ENCODE measurements at regions not wholly inside any gene's neighbourhood (a gene's known extent, or its start where the extent isn't known, plus 50 kb on each side); places are given as distances from the start of the nearest gene placed in this dataset.

- in situ Hi-C loops (cut with HindIII; ENCODE audit: extremely low pct_ligation_motif_present, low pct_unique_long_range_greater_than_20kb) (no loop called here), intact Hi-C loops (cut with micrococcal nuclease; ENCODE audit: unreplicated experiment) (no loop called here)
- ATAC-seq (no peak), DNase-seq (ENCODE audit: low spot score) (no peak), FAIRE-seq (no peak)
- Histone ChIP-seq H3K9ac (ENCODE audit: insufficient read depth, low read depth, low read length) (no peak overlapping the region), H3K9me3 (ENCODE audit: low read length) (no peaks in the 10 kb centered on the region), H2AFZ (ENCODE audit: low read length) (no peak overlapping the region), H3K4me3 (replicated peaks in 1 of 3; ENCODE audit: insufficient read depth in 1 of 3, low read depth in 2 of 3, low read length in 3 of 3) (no peak overlapping the region), H3K36me3 (replicated peaks in 1 of 2; ENCODE audit: control insufficient read depth in 1 of 2, insufficient read depth in 2 of 2, low read length in 2 of 2) (no peaks in the 10 kb centered on the region), H3K27ac (ENCODE audit: extremely low read length, insufficient read depth, low read length) (no peak overlapping the region), H4K20me1 (ENCODE audit: insufficient read depth, low read length) (no peaks in the 10 kb centered on the region), H3K4me1 (ENCODE audit: insufficient read depth, low read length) (no peaks in the 10 kb centered on the region), H3K27me3 (ENCODE audit: control insufficient read depth in 1 of 2, insufficient read depth in 2 of 2, low read length in 2 of 2) (no peaks in the 10 kb centered on the region), H3K79me2 (ENCODE audit: insufficient read depth, low read length) (no peaks in the 10 kb centered on the region), H3K4me2 (ENCODE audit: low read depth, low read length) (no peak overlapping the region)
- BruUV-seq (replicated peaks), result no TSS peak
- POLR2A ChIA-PET, result no interaction called here
- WGBS (ENCODE audit: low lambda C conversion rate), result 44% methylated on average over 1 of the region's 1 CpG
- CTCF ChIA-PET (ENCODE audit: low intra/inter-chr PET ratio, low total read pairs), result no interaction called here
- TF ChIP-seq EHMT2 (IDR thresholded peaks at IDR 0.05; ENCODE audit: borderline replicate concordance, low read depth, low read length), result peak; percentile 94; the same call in 1 of the 2 replicates
- no peak for TF ChIP-seq RBM22 (optimal IDR thresholded peaks at IDR 0.05; ENCODE audit: low read length)
- no peak for TF ChIP-seq REXO4 (CRISPR knock-in tag; IDR thresholded peaks at IDR 0.05; ENCODE audit: borderline replicate concordance)
- no peak for TF ChIP-seq MTA1 (CRISPR knock-in tag; IDR thresholded peaks at IDR 0.05; ENCODE audit: borderline replicate concordance)
- TF ChIP-seq DZIP1 (CRISPR knock-in tag; IDR thresholded peaks at IDR 0.05), result no peak
- TF ChIP-seq MIER2 (CRISPR knock-in tag; IDR thresholded peaks at IDR 0.05), result peak; percentile 94
- peak; percentile 36 to 93 for TF ChIP-seq REST (IDR thresholded peaks at IDR 0.05; ENCODE audit: borderline replicate concordance in 1 of 2, low read depth in 1 of 2, low read length in 2 of 2)
Observed at GRCh38 chr2:225937625-225938187, 538.2 kb downstream of the NYAP2 start.
